Hepatocyte (in vitro differentiated cells): ENCODE measurements at regions not wholly inside any gene's neighbourhood (a gene's known extent, or its start where the extent isn't known, plus 50 kb on each side); places are given as distances from the start of the nearest gene placed in this dataset.

Source experiments
- CTCF ChIP-seq: fragments of 200-600 bp; sonication (generic); IDR thresholded peaks from 2 replicates; pipeline ENCODE4 v1.5.1; 2016; ENCODE audit warnings: antibody characterized with exemption, mild to moderate bottlenecking; ENCODE audit not compliant: poor library complexity
- EZH2 ChIP-seq: fragments of 200-600 bp; sonication (generic); IDR thresholded peaks from 2 replicates; pipeline ENCODE4 v1.6.1; 2016; ENCODE audit warnings: antibody characterized with exemption, mild to moderate bottlenecking, borderline replicate concordance

GRCh38 chr5:66273121-66273520 lies 129.0 kb downstream of the SREK1 start:
- TF ChIP-seq CTCF (no peak), EZH2 (no peak)
